SK-N-SH (cell line): ENCODE measurements at regions not wholly inside any gene's neighbourhood (a gene's known extent, or its start where the extent isn't known, plus 50 kb on each side); places are given as distances from the start of the nearest gene placed in this dataset.

Experiments used
- CTCF ChIA-PET: fragments of 300-600, 350-600 bp; formaldehyde crosslinking; extraction: SDS; loops from one replicate; lab custom pipeline; 2021; lab: Yijun Ruan, JAX
- POLR2A ChIA-PET: fragments of 350-600 bp; sonication (Branson Sonifier 250); formaldehyde crosslinking; extraction: SDS; loops from one replicate; lab custom pipeline; 2020; ENCODE audit warnings: antibody characterized with exemption, inconsistent platforms; lab: Yijun Ruan, JAX
- DNase-seq: peaks from one replicate; pipeline ENCODE4 v3.0.0; 2012
- H2AFZ ChIP-seq: fragments of 200-600 bp; sonication (generic); 2 replicates; pipeline ENCODE4 v1.8.1; 2016; ENCODE audit warnings: antibody characterized with exemption, mild to moderate bottlenecking, low read depth
- H3F3A ChIP-seq: fragments of 200-600 bp; sonication (generic); replicated peaks from 2 replicates; pipeline ENCODE3; 2016; ENCODE audit warnings: antibody characterized with exemption, mild to moderate bottlenecking; ENCODE audit not compliant: insufficient read depth
- H3K27ac ChIP-seq, 2 experiments: fragments of 200-500 bp in 1 of 2; fragments of 200-600 bp in 1 of 2; sonication (Bioruptor generic) in 1 of 2; sonication (generic), shearing (Covaris generic) in 1 of 2; 2 replicates each; pipeline versions ENCODE4 v1.5.1 to v1.6.1; 2014 to 2016; ENCODE audit warnings: low read depth in 2 of 2, inconsistent platforms in 1 of 2, low read length in 1 of 2, mild to moderate bottlenecking in 1 of 2, mixed read lengths in 1 of 2
- H3K27me3 ChIP-seq: fragments of 200-600 bp; sonication (generic), shearing (Covaris generic); 2 replicates; pipeline ENCODE4 v1.6.1; 2016; ENCODE audit warnings: mixed run types; ENCODE audit not compliant: insufficient read depth
- H3K36me3 ChIP-seq, 2 experiments: fragments of 200-500 bp in 1 of 2; fragments of 200-600 bp in 1 of 2; sonication (Bioruptor generic) in 1 of 2; sonication (generic) in 1 of 2; replicated peaks in 1 of 2; 2 replicates each; pipeline versions ENCODE3 to v1.5.1; 2014 to 2016; ENCODE audit warnings: low read length in 1 of 2, mild to moderate bottlenecking in 1 of 2; ENCODE audit not compliant: insufficient read depth in 2 of 2, control insufficient read depth in 1 of 2
- H3K4me1 ChIP-seq, 2 experiments: fragments of 200-500 bp in 1 of 2; fragments of 200-600 bp in 1 of 2; sonication (Bioruptor generic) in 1 of 2; sonication (generic), shearing (Covaris generic) in 1 of 2; 2 replicates each; pipeline versions ENCODE4 v1.5.1 to v1.6.1; 2014 to 2016; ENCODE audit warnings: low read depth in 1 of 2, low read length in 1 of 2, mixed run types in 1 of 2; ENCODE audit not compliant: insufficient read depth in 2 of 2, control insufficient read depth in 1 of 2
- H3K4me2 ChIP-seq: fragments of 200-600 bp; sonication (generic), shearing (Covaris generic); 2 replicates; pipeline ENCODE4 v1.6.1; 2017; ENCODE audit warnings: mixed run types
- H3K4me3 ChIP-seq, 2 experiments: fragments of 200-500 bp in 1 of 2; fragments of 200-600 bp in 1 of 2; sonication (Bioruptor generic) in 1 of 2; sonication (generic), shearing (Covaris generic) in 1 of 2; 2 replicates each; pipeline versions ENCODE4 v1.5.1 to v1.8.1; 2014 to 2016; ENCODE audit warnings: low read depth in 2 of 2, inconsistent platforms in 1 of 2, low read length in 1 of 2, mild to moderate bottlenecking in 1 of 2, mixed read lengths in 1 of 2, moderate library complexity in 1 of 2
- H3K79me2 ChIP-seq: fragments of 200-600 bp; sonication (generic); 2 replicates; pipeline ENCODE4 v1.8.1; 2017; ENCODE audit warnings: mild to moderate bottlenecking; ENCODE audit not compliant: insufficient read depth
- H3K9ac ChIP-seq: fragments of 200-600 bp; sonication (generic); 2 replicates; pipeline ENCODE4 v1.6.1; 2017; ENCODE audit warnings: mixed run types
- H3K9me2 ChIP-seq: fragments of 200-600 bp; sonication (generic); 2 replicates; pipeline ENCODE4 v1.6.1; 2017; ENCODE audit warnings: mixed run types
- H3K9me3 ChIP-seq: fragments of 200-600 bp; sonication (generic); 2 replicates; pipeline ENCODE4 v1.6.1; 2017; ENCODE audit warnings: mixed run types, mild to moderate bottlenecking, moderate library complexity
- H4K20me1 ChIP-seq: fragments of 200-600 bp; sonication (generic); 2 replicates; pipeline ENCODE4 v1.6.1; 2017; ENCODE audit warnings: mild to moderate bottlenecking, mixed run types; ENCODE audit not compliant: insufficient read depth
- ELF1 ChIP-seq: IDR thresholded peaks from 2 replicates; pipeline ENCODE4 v1.4.0; 2012
- FOSL2 ChIP-seq: IDR thresholded peaks from 2 replicates; pipeline ENCODE4 v1.4.0; 2012; ENCODE audit warnings: low read depth, mild to moderate bottlenecking, moderate library complexity, borderline replicate concordance
- FOXJ3 ChIP-seq: sonication (generic); formaldehyde crosslinking; IDR thresholded peaks from 2 replicates; pipeline ENCODE4 v1.5.1; 2020; ENCODE audit warnings: mild to moderate bottlenecking, missing genetic modification reagents
- FOXM1 ChIP-seq: IDR thresholded peaks from 2 replicates; pipeline ENCODE4 v1.4.0; 2012; ENCODE audit warnings: low read depth, mild to moderate bottlenecking
- GABPA ChIP-seq: IDR thresholded peaks from 2 replicates; pipeline ENCODE4 v1.4.0; 2012; ENCODE audit warnings: low read depth, mild to moderate bottlenecking
- GATA2 ChIP-seq: sonication (generic); formaldehyde crosslinking; IDR thresholded peaks from 2 replicates; pipeline ENCODE4 v1.5.0; 2020; ENCODE audit warnings: mild to moderate bottlenecking, missing genetic modification reagents
- NRF1 ChIP-seq: IDR thresholded peaks from 2 replicates; pipeline ENCODE4 v1.6.1; 2012; ENCODE audit warnings: low read depth, mild to moderate bottlenecking, low read length
- POLR2AphosphoS5 ChIP-seq: IDR thresholded peaks from 2 replicates; pipeline ENCODE4 v1.6.1; 2012; ENCODE audit warnings: low read depth, low read length
- RCOR1 ChIP-seq: fragments of 150-350 bp; IDR thresholded peaks from 2 replicates; pipeline ENCODE4 v1.6.1; 2017; ENCODE audit warnings: antibody characterized with exemption, low read length
- YY1 ChIP-seq: IDR thresholded peaks from 2 replicates; pipeline ENCODE4 v1.4.0; 2012; ENCODE audit warnings: low read depth, mild to moderate bottlenecking
- WGBS: methylation state at CpG from one replicate; pipeline ENCODE4 v1.1.6; 2017; ENCODE audit warnings: low lambda C conversion rate; 5-methylcytosine and 5-hydroxymethylcytosine counted together
- TF ChIP-seq, protein P1 (sequence below): IDR thresholded peaks from 2 replicates; pipeline ENCODE4; 2012
- TF ChIP-seq, protein P2 (sequence below): IDR thresholded peaks from 2 replicates; pipeline ENCODE4 v1.4.0; 2012; ENCODE audit warnings: low read depth, borderline replicate concordance
- TF ChIP-seq, protein P3 (sequence below): IDR thresholded peaks from 2 replicates; pipeline ENCODE4 v1.4.0; 2012; ENCODE audit warnings: low read depth
- TF ChIP-seq, protein P4 (sequence below): IDR thresholded peaks from 2 replicates; pipeline ENCODE4 v1.4.0; 2012; ENCODE audit warnings: low read depth, borderline replicate concordance
- TF ChIP-seq, protein P5 (sequence below): fragments of 150-350 bp; IDR thresholded peaks from 2 replicates; pipeline ENCODE4 v1.6.1; 2016; ENCODE audit warnings: mild to moderate bottlenecking, low read depth, low read length
- TF ChIP-seq, protein P6 (sequence below): fragments of 200-600 bp; sonication (generic); IDR thresholded peaks from 2 replicates; pipeline ENCODE4 v1.6.1; 2017; ENCODE audit warnings: antibody characterized with exemption, mild to moderate bottlenecking, moderate library complexity

DNA sequence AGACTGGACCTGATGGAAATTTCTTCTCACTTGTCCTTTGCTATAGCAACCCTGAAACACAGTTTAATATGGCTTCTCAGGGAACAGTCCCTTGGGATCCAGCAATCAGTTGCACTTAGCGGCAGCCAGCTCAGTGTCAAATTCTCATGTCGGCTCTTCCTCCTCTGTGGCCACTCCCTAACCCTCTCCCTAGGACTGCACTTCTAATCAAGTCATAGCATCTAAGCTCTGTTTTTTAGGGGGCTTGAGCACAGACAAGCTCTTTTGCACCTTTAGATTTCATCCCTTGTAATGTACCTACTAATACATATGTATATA lies 250.5 kb upstream of the TLE3 start:
- TF ChIP-seq, protein P1, sequence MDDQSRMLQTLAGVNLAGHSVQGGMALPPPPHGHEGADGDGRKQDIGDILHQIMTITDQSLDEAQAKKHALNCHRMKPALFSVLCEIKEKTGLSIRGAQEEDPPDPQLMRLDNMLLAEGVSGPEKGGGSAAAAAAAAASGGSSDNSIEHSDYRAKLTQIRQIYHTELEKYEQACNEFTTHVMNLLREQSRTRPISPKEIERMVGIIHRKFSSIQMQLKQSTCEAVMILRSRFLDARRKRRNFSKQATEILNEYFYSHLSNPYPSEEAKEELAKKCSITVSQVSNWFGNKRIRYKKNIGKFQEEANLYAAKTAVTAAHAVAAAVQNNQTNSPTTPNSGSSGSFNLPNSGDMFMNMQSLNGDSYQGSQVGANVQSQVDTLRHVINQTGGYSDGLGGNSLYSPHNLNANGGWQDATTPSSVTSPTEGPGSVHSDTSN = no peak
- Histone ChIP-seq H3K9me2 (no peaks in the 10 kb centered on the region), H3K27me3 (no peaks in the 10 kb centered on the region; the same call in 1 of the 2 replicates), H3K4me2 (no peak overlapping the region), H3K36me3 (no peaks in the 10 kb centered on the region), H3K9ac (no peak overlapping the region), H3K9me3 (no peaks in the 10 kb centered on the region), H3K4me3 (no peak overlapping the region), H2AFZ (no peak overlapping the region), H3F3A (no peaks in the 10 kb centered on the region), H3K27ac (peak overlapping the region in 1 of 2 experiments; percentile 74; a peak in 2 of 4 replicates), H4K20me1 (no peaks in the 10 kb centered on the region), H3K4me1 (peaks cover 0 to 34% of the 10 kb centered on the region in 2 experiments; a peak in 2 of 4 replicates), H3K79me2 (no peaks in the 10 kb centered on the region)
- CTCF ChIA-PET = no interaction called here
- POLR2A ChIA-PET = no interaction called here
- 100% methylated on average over 2 of the region's 2 CpGs for WGBS
- no peak for DNase-seq

DNA sequence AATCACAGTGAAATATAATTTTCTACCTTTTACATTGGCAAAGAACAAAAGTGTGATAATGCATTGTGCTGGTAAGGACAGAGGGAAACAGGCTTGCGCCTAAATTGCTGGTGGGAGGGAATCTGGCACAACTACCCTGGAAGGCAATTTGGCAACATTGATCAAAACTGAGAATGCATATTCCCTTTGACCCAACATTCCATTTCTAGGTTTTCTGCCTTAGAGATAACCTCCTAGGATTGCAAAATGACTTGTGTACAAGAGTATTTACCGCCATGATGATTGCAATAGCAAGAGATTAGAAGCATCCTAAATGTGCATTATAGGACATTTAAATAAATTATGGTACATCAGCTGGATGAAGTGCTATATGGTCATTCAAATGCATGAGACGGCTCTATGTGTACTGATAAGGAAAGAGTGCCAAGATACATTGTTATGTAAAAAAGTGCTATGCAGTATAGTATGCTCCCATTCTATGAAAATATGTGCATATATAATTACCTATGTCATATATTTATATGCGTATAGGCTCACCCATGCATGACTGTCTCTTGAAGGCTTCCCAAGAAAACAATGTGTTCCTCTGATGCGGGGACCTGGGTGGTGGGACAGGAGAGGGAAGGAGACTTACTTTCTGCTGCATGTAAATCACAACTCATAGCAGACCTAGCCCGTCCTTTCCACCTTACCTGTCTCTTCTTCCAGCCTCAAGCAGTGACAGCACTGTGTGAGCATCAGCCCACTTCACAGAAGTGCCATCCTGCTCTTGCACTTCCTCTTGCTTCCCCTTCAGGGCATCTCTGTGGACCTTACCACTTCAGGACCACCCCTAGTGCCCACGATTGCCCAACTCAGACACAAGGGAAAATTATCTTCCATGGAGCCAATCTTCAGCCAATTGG lies 249.9 kb upstream of the TLE3 start:
- TF ChIP-seq, protein P2, sequence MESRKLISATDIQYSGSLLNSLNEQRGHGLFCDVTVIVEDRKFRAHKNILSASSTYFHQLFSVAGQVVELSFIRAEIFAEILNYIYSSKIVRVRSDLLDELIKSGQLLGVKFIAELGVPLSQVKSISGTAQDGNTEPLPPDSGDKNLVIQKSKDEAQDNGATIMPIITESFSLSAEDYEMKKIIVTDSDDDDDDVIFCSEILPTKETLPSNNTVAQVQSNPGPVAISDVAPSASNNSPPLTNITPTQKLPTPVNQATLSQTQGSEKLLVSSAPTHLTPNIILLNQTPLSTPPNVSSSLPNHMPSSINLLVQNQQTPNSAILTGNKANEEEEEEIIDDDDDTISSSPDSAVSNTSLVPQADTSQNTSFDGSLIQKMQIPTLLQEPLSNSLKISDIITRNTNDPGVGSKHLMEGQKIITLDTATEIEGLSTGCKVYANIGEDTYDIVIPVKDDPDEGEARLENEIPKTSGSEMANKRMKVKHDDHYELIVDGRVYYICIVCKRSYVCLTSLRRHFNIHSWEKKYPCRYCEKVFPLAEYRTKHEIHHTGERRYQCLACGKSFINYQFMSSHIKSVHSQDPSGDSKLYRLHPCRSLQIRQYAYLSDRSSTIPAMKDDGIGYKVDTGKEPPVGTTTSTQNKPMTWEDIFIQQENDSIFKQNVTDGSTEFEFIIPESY = no peak
- TF ChIP-seq GATA2 (no peak), FOXJ3 (CRISPR knock-in tag) (no peak), ELF1 (no peak), POLR2AphosphoS5 (no peak), GABPA (no peak), NRF1 (no peak), FOXM1 (no peak), FOSL2 (no peak), YY1 (no peak), RCOR1 (no peak)
- TF ChIP-seq, protein P3, sequence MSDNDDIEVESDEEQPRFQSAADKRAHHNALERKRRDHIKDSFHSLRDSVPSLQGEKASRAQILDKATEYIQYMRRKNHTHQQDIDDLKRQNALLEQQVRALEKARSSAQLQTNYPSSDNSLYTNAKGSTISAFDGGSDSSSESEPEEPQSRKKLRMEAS = no peak
- TF ChIP-seq, protein P4, sequence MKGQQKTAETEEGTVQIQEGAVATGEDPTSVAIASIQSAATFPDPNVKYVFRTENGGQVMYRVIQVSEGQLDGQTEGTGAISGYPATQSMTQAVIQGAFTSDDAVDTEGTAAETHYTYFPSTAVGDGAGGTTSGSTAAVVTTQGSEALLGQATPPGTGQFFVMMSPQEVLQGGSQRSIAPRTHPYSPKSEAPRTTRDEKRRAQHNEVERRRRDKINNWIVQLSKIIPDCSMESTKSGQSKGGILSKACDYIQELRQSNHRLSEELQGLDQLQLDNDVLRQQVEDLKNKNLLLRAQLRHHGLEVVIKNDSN = no peak
- TF ChIP-seq, protein P5, sequence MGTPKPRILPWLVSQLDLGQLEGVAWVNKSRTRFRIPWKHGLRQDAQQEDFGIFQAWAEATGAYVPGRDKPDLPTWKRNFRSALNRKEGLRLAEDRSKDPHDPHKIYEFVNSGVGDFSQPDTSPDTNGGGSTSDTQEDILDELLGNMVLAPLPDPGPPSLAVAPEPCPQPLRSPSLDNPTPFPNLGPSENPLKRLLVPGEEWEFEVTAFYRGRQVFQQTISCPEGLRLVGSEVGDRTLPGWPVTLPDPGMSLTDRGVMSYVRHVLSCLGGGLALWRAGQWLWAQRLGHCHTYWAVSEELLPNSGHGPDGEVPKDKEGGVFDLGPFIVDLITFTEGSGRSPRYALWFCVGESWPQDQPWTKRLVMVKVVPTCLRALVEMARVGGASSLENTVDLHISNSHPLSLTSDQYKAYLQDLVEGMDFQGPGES = no peak
- TF ChIP-seq, protein P1 = no peak
- TF ChIP-seq, protein P6, sequence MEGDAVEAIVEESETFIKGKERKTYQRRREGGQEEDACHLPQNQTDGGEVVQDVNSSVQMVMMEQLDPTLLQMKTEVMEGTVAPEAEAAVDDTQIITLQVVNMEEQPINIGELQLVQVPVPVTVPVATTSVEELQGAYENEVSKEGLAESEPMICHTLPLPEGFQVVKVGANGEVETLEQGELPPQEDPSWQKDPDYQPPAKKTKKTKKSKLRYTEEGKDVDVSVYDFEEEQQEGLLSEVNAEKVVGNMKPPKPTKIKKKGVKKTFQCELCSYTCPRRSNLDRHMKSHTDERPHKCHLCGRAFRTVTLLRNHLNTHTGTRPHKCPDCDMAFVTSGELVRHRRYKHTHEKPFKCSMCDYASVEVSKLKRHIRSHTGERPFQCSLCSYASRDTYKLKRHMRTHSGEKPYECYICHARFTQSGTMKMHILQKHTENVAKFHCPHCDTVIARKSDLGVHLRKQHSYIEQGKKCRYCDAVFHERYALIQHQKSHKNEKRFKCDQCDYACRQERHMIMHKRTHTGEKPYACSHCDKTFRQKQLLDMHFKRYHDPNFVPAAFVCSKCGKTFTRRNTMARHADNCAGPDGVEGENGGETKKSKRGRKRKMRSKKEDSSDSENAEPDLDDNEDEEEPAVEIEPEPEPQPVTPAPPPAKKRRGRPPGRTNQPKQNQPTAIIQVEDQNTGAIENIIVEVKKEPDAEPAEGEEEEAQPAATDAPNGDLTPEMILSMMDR = no peak
- no peaks in the 10 kb centered on the region for H3K79me2 ChIP-seq
- no peak overlapping the region for H3K4me2 ChIP-seq
- H3K9me2 ChIP-seq = no peaks in the 10 kb centered on the region
- no peaks in the 10 kb centered on the region for H4K20me1 ChIP-seq
- peak overlapping the region in 1 of 2 experiments; percentile 74; a peak in 1 of 4 replicates for H3K27ac ChIP-seq
- WGBS = 84% methylated on average over 7 of the region's 7 CpGs
- ChIA-PET POLR2A (no interaction called here), CTCF (no interaction called here)
- no peaks in the 10 kb centered on the region; the same call in 1 of the 2 replicates for H3K27me3 ChIP-seq
- no peaks in the 10 kb centered on the region for H3K36me3 ChIP-seq
- H3F3A ChIP-seq = no peaks in the 10 kb centered on the region
- H3K4me1 ChIP-seq = peaks cover 0 to 39% of the 10 kb centered on the region in 2 experiments; a peak in 2 of 4 replicates
- DNase-seq = no peak
- H3K9ac ChIP-seq = no peak overlapping the region
- no peak overlapping the region for H2AFZ ChIP-seq
- no peaks in the 10 kb centered on the region for H3K9me3 ChIP-seq
- H3K4me3 ChIP-seq = no peak overlapping the region
